ENCODE measurements at regions not wholly inside any gene's neighbourhood (a gene's known extent, or its start where the extent isn't known, plus 50 kb on each side); places are given as distances from the start of the nearest gene placed in this dataset.

- TF ChIP-seq CHD2 (IDR thresholded peaks at IDR 0.05; ENCODE audit: low read length): no peak
- no peak for TF ChIP-seq MAFK (IDR thresholded peaks at IDR 0.05; ENCODE audit: low read depth, low read length)
- TF ChIP-seq KDM5A (IDR thresholded peaks at IDR 0.05; ENCODE audit: low read length): no peak
Measured at GRCh38 chr12:114760151-114760877, 76.3 kb upstream of the TBX3 start (continued).

All from H1 (cell line).